Neutrophil (primary cell): ENCODE measurements at regions not wholly inside any gene's neighbourhood (a gene's known extent, or its start where the extent isn't known, plus 50 kb on each side); places are given as distances from the start of the nearest gene placed in this dataset.

Experiments used
- H3K27ac ChIP-seq: fragments of 200-600 bp; sonication (generic); 2 replicates; pipeline ENCODE4 v1.5.1; 2016; ENCODE audit warnings: mild to moderate bottlenecking, moderate library complexity
- H3K27me3 ChIP-seq: fragments of 200-600 bp; sonication (generic); 2 replicates; pipeline ENCODE4 v1.6.0; 2016; ENCODE audit warnings: mild to moderate bottlenecking
- H3K36me3 ChIP-seq: fragments of 200-600 bp; sonication (generic); 2 replicates; pipeline ENCODE4 v1.5.1; 2017
- H3K4me1 ChIP-seq, 2 experiments: fragments of 200-600 bp in 1 of 2; sonication (generic) in 1 of 2; 1 replicate in 1 of 2; 2 replicates in 1 of 2; pipeline versions ENCODE4 v1.5.1 to v1.6.1; 2013 to 2016; ENCODE audit warnings: low read depth in 1 of 2, low read length in 1 of 2, mild to moderate bottlenecking in 1 of 2, moderate library complexity in 1 of 2; ENCODE audit not compliant: control insufficient read depth in 1 of 2, insufficient read depth in 1 of 2
- H3K4me3 ChIP-seq, 2 experiments: fragments of 200-600 bp in 1 of 2; sonication (generic) in 1 of 2; 1 replicate in 1 of 2; 2 replicates in 1 of 2; pipeline ENCODE4 v1.5.1; 2013 to 2016; ENCODE audit warnings: low read depth in 1 of 2, low read length in 1 of 2, mild to moderate bottlenecking in 1 of 2, moderate library complexity in 1 of 2
- H3K9me3 ChIP-seq: fragments of 200-600 bp; sonication (generic); 2 replicates; pipeline ENCODE4 v1.5.1; 2016
- CTCF ChIP-seq: fragments of 200-600 bp; sonication (generic); IDR thresholded peaks from 2 replicates; pipeline ENCODE4 v1.5.1; 2016; ENCODE audit warnings: antibody characterized with exemption

- H3K4me1 ChIP-seq = no peaks in the 10 kb centered on the region
- no peaks in the 10 kb centered on the region for H3K27me3 ChIP-seq
- H3K36me3 ChIP-seq = no peaks in the 10 kb centered on the region
- TF ChIP-seq CTCF = no peak
- no peaks in the 10 kb centered on the region for H3K9me3 ChIP-seq
- no peak overlapping the region for H3K27ac ChIP-seq
- no peak overlapping the region for H3K4me3 ChIP-seq
Measured at GRCh38 chr21:35363458-35363857, 314.4 kb upstream of the RUNX1 start.

- no peak for TF ChIP-seq CTCF
- H3K27ac ChIP-seq = no peak overlapping the region
- no peak overlapping the region for H3K4me3 ChIP-seq
- H3K4me1 ChIP-seq = no peaks in the 10 kb centered on the region
- no peaks in the 10 kb centered on the region for H3K27me3 ChIP-seq
- no peaks in the 10 kb centered on the region for H3K9me3 ChIP-seq
- no peaks in the 10 kb centered on the region for H3K36me3 ChIP-seq
Measured at GRCh38 chr21:35361988-35362387, 312.9 kb upstream of the RUNX1 start.

- no peaks in the 10 kb centered on the region for H3K27me3 ChIP-seq
- no peak for TF ChIP-seq CTCF
- H3K27ac ChIP-seq = no peak overlapping the region
- H3K4me3 ChIP-seq = no peak overlapping the region
- no peaks in the 10 kb centered on the region for H3K9me3 ChIP-seq
- no peaks in the 10 kb centered on the region for H3K36me3 ChIP-seq
- no peaks in the 10 kb centered on the region for H3K4me1 ChIP-seq
Measured at GRCh38 chr21:35360870-35361570, 311.9 kb upstream of the RUNX1 start.

GRCh38 chr21:35359076-35359475 is 310.0 kb upstream of the RUNX1 start:
- no peak for TF ChIP-seq CTCF
- no peaks in the 10 kb centered on the region for H3K36me3 ChIP-seq
- H3K4me1 ChIP-seq = no peaks in the 10 kb centered on the region
- no peak overlapping the region for H3K27ac ChIP-seq
- H3K9me3 ChIP-seq = no peaks in the 10 kb centered on the region
- no peaks in the 10 kb centered on the region for H3K27me3 ChIP-seq
- no peak overlapping the region for H3K4me3 ChIP-seq

- Histone ChIP-seq H3K36me3 (no peaks in the 10 kb centered on the region), H3K4me3 (no peak overlapping the region), H3K4me1 (no peaks in the 10 kb centered on the region), H3K9me3 (no peaks in the 10 kb centered on the region), H3K27me3 (no peaks in the 10 kb centered on the region), H3K27ac (no peak overlapping the region)
- no peak for TF ChIP-seq CTCF
Measured at GRCh38 chr21:35358008-35358407, 308.9 kb upstream of the RUNX1 start.
